PC-3 (cell line): ENCODE measurements at regions not wholly inside any gene's neighbourhood (a gene's known extent, or its start where the extent isn't known, plus 50 kb on each side); places are given as distances from the start of the nearest gene placed in this dataset.
A peak's percentile ranks its signal among the peaks of the same experiment; 100 is the strongest.

ENCODE experiments used
- ATAC-seq: fragments of 200-7000 bp; cut with Tn5 transposase; 2 replicates; pipeline ENCODE4 v1.9.1; 2020; ENCODE audit warnings: mild to moderate bottlenecking, moderate library complexity
- BruUV-seq: library from RNA; stranded (reverse); fragments of 400-500 nt; replicated peaks from 2 replicates; lab custom pipeline; 2021; lab: Mats Ljungman, UMichigan
- CTCF ChIA-PET: fragments of 300-600 bp; sonication (Branson Sonifier 250); formaldehyde crosslinking; loops from one replicate; lab custom pipeline; 2022; ENCODE audit warnings: antibody characterized with exemption; lab: Charles Lee
- POLR2A ChIA-PET: fragments of 300-600 bp; sonication (Branson Sonifier 250); formaldehyde crosslinking; loops from one replicate; lab custom pipeline; 2022; ENCODE audit warnings: antibody characterized with exemption; ENCODE audit not compliant: unreplicated experiment; lab: Charles Lee
- DNase-seq: peaks from one replicate; pipeline ENCODE4 v3.0.0-alpha.2; 2015
- H2AFZ ChIP-seq: fragments of 300-600 bp; sonication (generic); 2 replicates; pipeline ENCODE4 v1.6.0; 2016; ENCODE audit warnings: antibody characterized with exemption, low read length
- H3F3A ChIP-seq: fragments of 300-600 bp; sonication (generic); one replicate; pipeline ENCODE4 v1.6.0; 2017; ENCODE audit warnings: antibody characterized with exemption, low read length, control low read depth, mild to moderate bottlenecking; ENCODE audit not compliant: unreplicated experiment
- H3K27ac ChIP-seq: fragments of 300-600 bp; sonication (generic); 2 replicates; pipeline ENCODE4 v1.5.1; 2016; ENCODE audit warnings: mild to moderate bottlenecking, low read length
- H3K27me3 ChIP-seq: fragments of 300-600 bp; sonication (generic); 2 replicates; pipeline ENCODE4 v1.6.1; 2016; ENCODE audit warnings: low read length, mixed read lengths
- H3K36me3 ChIP-seq: fragments of 300-600 bp; sonication (generic); 2 replicates; pipeline ENCODE4 v1.6.1; 2016; ENCODE audit warnings: low read depth, mixed run types, low read length, mixed read lengths
- H3K4me1 ChIP-seq: fragments of 300-600 bp; sonication (generic); 2 replicates; pipeline ENCODE4 v1.5.1; 2016; ENCODE audit warnings: low read length; ENCODE audit not compliant: insufficient read depth
- H3K4me2 ChIP-seq: fragments of 300-600 bp; sonication (generic); 2 replicates; pipeline ENCODE4 v1.6.0; 2016; ENCODE audit warnings: low read length
- H3K4me3 ChIP-seq: fragments of 300-600 bp; sonication (generic); 2 replicates; pipeline ENCODE4 v1.5.1; 2016; ENCODE audit warnings: mild to moderate bottlenecking, low read length, mixed read lengths
- H3K79me2 ChIP-seq: fragments of 300-600 bp; sonication (generic); 2 replicates; pipeline ENCODE4 v1.6.1; 2017; ENCODE audit warnings: low read length, mixed read lengths
- H3K9ac ChIP-seq: fragments of 300-600 bp; sonication (generic); 2 replicates; pipeline ENCODE4 v1.6.0; 2016; ENCODE audit warnings: mild to moderate bottlenecking, low read length
- H3K9me2 ChIP-seq: fragments of 300-600 bp; sonication (generic); replicated peaks from 2 replicates; pipeline ENCODE4 v1.6.1; 2016; ENCODE audit warnings: mixed run types, low read length, mixed read lengths
- H3K9me3 ChIP-seq: fragments of 300-600 bp; sonication (generic); 2 replicates; pipeline ENCODE4 v1.6.1; 2016; ENCODE audit warnings: low read length, mixed read lengths
- H4K20me1 ChIP-seq: fragments of 300-600 bp; sonication (generic); 2 replicates; pipeline ENCODE4 v1.6.1; 2016; ENCODE audit warnings: low read length, mixed read lengths
- EZH2 ChIP-seq: fragments of 300-600 bp; sonication (generic); IDR thresholded peaks from one replicate; pipeline ENCODE4 v1.6.1; 2017; ENCODE audit warnings: antibody characterized with exemption, mild to moderate bottlenecking, low read length; ENCODE audit not compliant: unreplicated experiment
- EZH2phosphoT487 ChIP-seq: fragments of 300-600 bp; sonication (generic); IDR thresholded peaks from 2 replicates; pipeline ENCODE4 v1.6.1; 2018; ENCODE audit warnings: mild to moderate bottlenecking, antibody characterized with exemption, low read length, borderline replicate concordance
- intact Hi-C: fragments of 100-400 bp; cut with micrococcal nuclease; formaldehyde crosslinking; loops from 2 replicates; pipeline ENCODE4 v1.9.0; 2023
- TF ChIP-seq, protein P1 (sequence below): fragments of 300-600 bp; sonication (generic); conservative IDR thresholded peaks from 2 replicates; pipeline ENCODE4 v1.5.1; 2017; ENCODE audit warnings: antibody characterized with exemption, low read depth, mild to moderate bottlenecking, low read length

DNA sequence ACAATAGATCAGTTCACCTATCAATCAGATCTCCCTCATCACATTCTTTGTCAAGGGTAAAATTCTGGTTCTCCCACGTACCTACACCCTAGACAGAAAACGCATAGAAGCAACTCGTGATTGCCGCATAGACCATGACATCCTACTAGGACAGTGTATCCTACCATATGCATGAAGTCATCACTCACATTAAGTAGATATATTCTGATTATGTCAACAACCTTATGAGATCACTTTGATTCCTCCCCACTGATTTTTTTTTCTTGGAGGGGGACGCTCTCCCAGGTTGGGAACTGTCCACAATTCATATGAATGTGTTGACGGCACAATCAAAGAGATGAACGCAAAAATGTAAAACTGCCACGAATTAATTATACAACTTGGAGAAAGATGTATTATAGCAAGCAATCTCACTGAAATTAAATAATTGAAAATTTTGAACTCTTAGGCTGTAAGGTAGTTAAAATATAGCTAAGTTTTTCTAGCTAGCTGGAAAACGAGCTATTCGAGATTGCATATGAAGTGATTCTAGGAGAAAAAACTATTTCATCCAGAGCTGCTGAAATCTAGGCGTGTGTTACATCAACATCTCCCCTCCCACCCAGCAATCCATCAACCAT lies 82.5 kb upstream of the CCDC28A start:
- TSS peak; percentile 35 for BruUV-seq
- Histone ChIP-seq H4K20me1 (no peaks in the 10 kb centered on the region), H2AFZ (peak overlapping the region; percentile 98), H3K79me2 (peaks cover 43% of the 10 kb centered on the region), H3K4me1 (peaks cover 7% of the 10 kb centered on the region), H3F3A (no peaks in the 10 kb centered on the region), H3K9me2 (no peaks in the 10 kb centered on the region), H3K9me3 (no peaks in the 10 kb centered on the region), H3K4me3 (peak overlapping the region; percentile 89), H3K27me3 (no peaks in the 10 kb centered on the region), H3K4me2 (peak overlapping the region; percentile 91), H3K36me3 (no peaks in the 10 kb centered on the region), H3K27ac (peak overlapping the region; percentile 34; the same call in 1 of the 2 replicates), H3K9ac (peak overlapping the region; percentile 76)
- no peak for ATAC-seq
- ChIA-PET CTCF (no interaction called here), POLR2A (no interaction called here)
- intact Hi-C loops, result loop anchor here (1.0 kb wide), 1 partner anchor 98 kb away; no protein-coding TSS in a partner anchor
- no peak for DNase-seq
- TF ChIP-seq EZH2 (no peak), EZH2phosphoT487 (no peak)
- TF ChIP-seq, protein P1, sequence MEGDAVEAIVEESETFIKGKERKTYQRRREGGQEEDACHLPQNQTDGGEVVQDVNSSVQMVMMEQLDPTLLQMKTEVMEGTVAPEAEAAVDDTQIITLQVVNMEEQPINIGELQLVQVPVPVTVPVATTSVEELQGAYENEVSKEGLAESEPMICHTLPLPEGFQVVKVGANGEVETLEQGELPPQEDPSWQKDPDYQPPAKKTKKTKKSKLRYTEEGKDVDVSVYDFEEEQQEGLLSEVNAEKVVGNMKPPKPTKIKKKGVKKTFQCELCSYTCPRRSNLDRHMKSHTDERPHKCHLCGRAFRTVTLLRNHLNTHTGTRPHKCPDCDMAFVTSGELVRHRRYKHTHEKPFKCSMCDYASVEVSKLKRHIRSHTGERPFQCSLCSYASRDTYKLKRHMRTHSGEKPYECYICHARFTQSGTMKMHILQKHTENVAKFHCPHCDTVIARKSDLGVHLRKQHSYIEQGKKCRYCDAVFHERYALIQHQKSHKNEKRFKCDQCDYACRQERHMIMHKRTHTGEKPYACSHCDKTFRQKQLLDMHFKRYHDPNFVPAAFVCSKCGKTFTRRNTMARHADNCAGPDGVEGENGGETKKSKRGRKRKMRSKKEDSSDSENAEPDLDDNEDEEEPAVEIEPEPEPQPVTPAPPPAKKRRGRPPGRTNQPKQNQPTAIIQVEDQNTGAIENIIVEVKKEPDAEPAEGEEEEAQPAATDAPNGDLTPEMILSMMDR, result no peak

DNA sequence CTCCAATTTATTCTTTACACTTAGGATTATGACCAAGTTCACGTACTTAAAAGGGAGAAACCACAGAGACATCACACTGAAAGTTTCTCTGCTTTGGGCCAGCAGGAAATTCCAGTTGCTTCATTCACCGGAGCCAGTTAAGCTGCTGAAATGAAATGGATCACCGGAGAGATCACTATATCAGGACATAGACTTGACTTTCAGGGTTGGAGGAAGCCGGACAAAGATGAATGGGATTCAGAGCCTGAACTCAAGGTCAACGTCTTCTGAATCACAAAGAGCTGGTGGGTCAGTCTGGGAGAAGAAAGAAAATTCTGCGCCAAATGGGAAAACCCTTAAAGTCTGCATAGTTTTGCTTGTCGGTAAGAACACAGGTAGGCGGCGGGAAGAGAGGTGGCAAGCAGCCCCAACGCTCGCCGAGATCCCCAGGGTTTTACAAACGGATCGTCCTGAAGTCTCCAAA lies 81.9 kb upstream of the CCDC28A start:
- peak; percentile 21 for ATAC-seq
- CTCF ChIA-PET, result no interaction called here
- POLR2A ChIA-PET, result no interaction called here

More for the DNA sequence above, 81.9 kb upstream of the CCDC28A start:
- no peaks in the 10 kb centered on the region for H3K36me3 ChIP-seq
- H3K4me1 ChIP-seq, result peaks cover 7% of the 10 kb centered on the region
- no peaks in the 10 kb centered on the region for H3K27me3 ChIP-seq
- H3K9ac ChIP-seq, result peak overlapping the region; percentile 76
- H3K9me2 ChIP-seq, result no peaks in the 10 kb centered on the region
- no peaks in the 10 kb centered on the region for H3K9me3 ChIP-seq
- TSS peak; percentile 91 for BruUV-seq
- peak overlapping the region; percentile 34 for H3K27ac ChIP-seq
- peaks cover 40% of the 10 kb centered on the region for H3K79me2 ChIP-seq
- intact Hi-C loops, result loop anchor here (1.0 kb wide), 2 partner anchors 75 to 98 kb away; no protein-coding TSS in a partner anchor
- no peak for TF ChIP-seq EZH2
- TF ChIP-seq, protein P1, result no peak
- no peak for TF ChIP-seq EZH2phosphoT487
- no peaks in the 10 kb centered on the region for H3F3A ChIP-seq
- no peaks in the 10 kb centered on the region for H4K20me1 ChIP-seq
- H2AFZ ChIP-seq, result peak overlapping the region; percentile 98
- DNase-seq, result peak; percentile 56
- H3K4me2 ChIP-seq, result peak overlapping the region; percentile 91
- H3K4me3 ChIP-seq, result peak overlapping the region; percentile 89
